K562 (cell line): ENCODE measurements at regions not wholly inside any gene's neighbourhood (a gene's known extent, or its start where the extent isn't known, plus 50 kb on each side); places are given as distances from the start of the nearest gene placed in this dataset.
A peak's percentile ranks its signal among the peaks of the same experiment; 100 is the strongest.

Experiments
- ATAC-seq: fragments of 200-7000 bp; cut with Tn5 transposase; 3 replicates; pipeline ENCODE4 v1.9.1; 2020; ENCODE audit warnings: moderate library complexity
- BruUV-seq: library from RNA; stranded (reverse); fragments of 400-500 nt; replicated peaks from 2 replicates; lab custom pipeline; 2021; lab: Mats Ljungman, UMichigan
- CTCF ChIA-PET: fragments of 300-600 bp; formaldehyde crosslinking; extraction: SDS; loops from one replicate; lab custom pipeline; 2021; ENCODE audit warnings: low intra/inter-chr PET ratio; lab: Yijun Ruan, JAX
- POLR2A ChIA-PET: fragments of 300-600, 350-650 bp; sonication (Branson Sonifier 250); formaldehyde crosslinking; extraction: SDS; loops from one replicate; lab custom pipeline; 2021; ENCODE audit warnings: antibody characterized with exemption, inconsistent platforms; lab: Yijun Ruan, JAX
- DNase-seq, 4 experiments: peaks; one replicate each; pipeline versions ENCODE4 v3.0.0 to v3.0.0-alpha.2; 2011 to 2018; ENCODE audit warnings: low spot score in 3 of 4, mixed read lengths in 3 of 4; ENCODE audit errors: extremely low read depth in 1 of 4
- FAIRE-seq: peaks from 2 replicates; lab custom pipeline; 2011; peaks lifted over from hg19 to GRCh38; lab: Jason Lieb, UNC
- H2AFZ ChIP-seq: 2 replicates; pipeline ENCODE4 v1.6.0; 2011; ENCODE audit warnings: low read depth, low read length, control low read depth, inconsistent platforms
- H3K27ac ChIP-seq: fragments of 200-600 bp; 3 replicates; pipeline ENCODE4 v1.8.0; 2011; ENCODE audit warnings: low read depth, mild to moderate bottlenecking, control low read depth, inconsistent platforms, low read length, moderate library complexity, mixed read lengths; ENCODE audit errors: extremely low read depth
- H3K27me3 ChIP-seq, 2 experiments: fragments of 300-600 bp in 1 of 2; 2 replicates in 1 of 2; 3 replicates in 1 of 2; pipeline versions ENCODE4 v1.6.0 to v1.8.0; 2011; ENCODE audit warnings: inconsistent platforms in 2 of 2, low read length in 2 of 2, mild to moderate bottlenecking in 1 of 2, mixed read lengths in 1 of 2, moderate library complexity in 1 of 2; ENCODE audit not compliant: control insufficient read depth in 2 of 2, insufficient read depth in 2 of 2
- H3K36me3 ChIP-seq: fragments of 300-600 bp; 3 replicates; pipeline ENCODE4 v1.8.0; 2011; ENCODE audit warnings: mild to moderate bottlenecking, low read length, inconsistent platforms; ENCODE audit not compliant: control insufficient read depth, insufficient read depth
- H3K4me1 ChIP-seq, 2 experiments: fragments of 200-600 bp in 1 of 2; replicated peaks in 1 of 2; 2 replicates in 1 of 2; 3 replicates in 1 of 2; pipeline versions ENCODE4 v1.5.1 to v1.8.0; 2011; ENCODE audit warnings: inconsistent platforms in 2 of 2, low read length in 2 of 2, mild to moderate bottlenecking in 1 of 2, mixed read lengths in 1 of 2, moderate library complexity in 1 of 2; ENCODE audit not compliant: control insufficient read depth in 2 of 2, insufficient read depth in 2 of 2
- H3K4me2 ChIP-seq: 2 replicates; pipeline ENCODE4 v1.6.1; 2011; ENCODE audit warnings: low read length, control low read depth, inconsistent platforms, mixed read lengths; ENCODE audit not compliant: insufficient read depth
- H3K4me3 ChIP-seq: fragments of 200-600 bp; sonication (generic), shearing (Covaris generic); 2 replicates; pipeline ENCODE4 v1.5.1; 2016; ENCODE audit warnings: control low read depth, inconsistent platforms
- H3K79me2 ChIP-seq: fragments of 200-600 bp; 3 replicates; pipeline ENCODE4 v1.8.0; 2011; ENCODE audit warnings: low read length, inconsistent platforms; ENCODE audit not compliant: control insufficient read depth, insufficient read depth
- H3K9ac ChIP-seq, 2 experiments: 2 replicates each; pipeline versions ENCODE4 v1.6.0 to v1.6.1; 2011; ENCODE audit warnings: low read depth in 2 of 2, low read length in 2 of 2, control low read depth in 1 of 2, inconsistent platforms in 1 of 2, mild to moderate bottlenecking in 1 of 2, mixed read lengths in 1 of 2; ENCODE audit not compliant: insufficient read depth in 1 of 2
- H3K9me1 ChIP-seq: one replicate; pipeline ENCODE4 v1.6.0; 2011; ENCODE audit warnings: inconsistent platforms, mild to moderate bottlenecking, low read length, moderate library complexity; ENCODE audit not compliant: control insufficient read depth, insufficient read depth
- H3K9me3 ChIP-seq: replicated peaks from 2 replicates; pipeline ENCODE4 v1.5.1; 2011; ENCODE audit warnings: low read depth, low read length, inconsistent platforms; ENCODE audit not compliant: control insufficient read depth, insufficient read depth
- H4K20me1 ChIP-seq: replicated peaks from 2 replicates; pipeline ENCODE4 v1.6.1; 2011; ENCODE audit warnings: low read length, inconsistent platforms, mixed read lengths; ENCODE audit not compliant: control insufficient read depth, insufficient read depth
- BDP1 ChIP-seq: IDR thresholded peaks from 3 replicates; pipeline ENCODE4 v1.6.1; 2011; ENCODE audit not compliant: insufficient read length, insufficient read depth
- SPI1 ChIP-seq: IDR thresholded peaks from 2 replicates; pipeline ENCODE4 v1.6.1; 2011; ENCODE audit warnings: low read depth, low read length, control low read depth, borderline replicate concordance
- WGBS: fragments of 100-300 bp; shearing (Covaris generic); methylation state at CpG from one replicate; pipeline ENCODE4 v1.1.6; 2016; ENCODE audit warnings: low coverage, mixed read lengths; ENCODE audit not compliant: insufficient coverage; ENCODE audit errors: missing lambda C conversion rate; 5-methylcytosine and 5-hydroxymethylcytosine counted together
- in situ Hi-C: fragments of 300-500 bp; cut with MboI; formaldehyde crosslinking; loops from 4 replicates; pipeline ENCODE4 v1.15.0; 2018; ENCODE audit warnings: inconsistent platforms, mixed read lengths
- intact Hi-C: fragments of 100-400 bp; cut with micrococcal nuclease; formaldehyde crosslinking; loops from 2 replicates; pipeline ENCODE4 v1.14.2; 2022
- TF ChIP-seq, protein P1 (sequence below), 2 experiments: fragments of 450-650 bp; IDR thresholded peaks; 2 replicates each; pipeline ENCODE4 v1.6.1; 2016; ENCODE audit warnings: mild to moderate bottlenecking in 2 of 2, borderline replicate concordance in 1 of 2, low read depth in 1 of 2, moderate library complexity in 1 of 2

DNA sequence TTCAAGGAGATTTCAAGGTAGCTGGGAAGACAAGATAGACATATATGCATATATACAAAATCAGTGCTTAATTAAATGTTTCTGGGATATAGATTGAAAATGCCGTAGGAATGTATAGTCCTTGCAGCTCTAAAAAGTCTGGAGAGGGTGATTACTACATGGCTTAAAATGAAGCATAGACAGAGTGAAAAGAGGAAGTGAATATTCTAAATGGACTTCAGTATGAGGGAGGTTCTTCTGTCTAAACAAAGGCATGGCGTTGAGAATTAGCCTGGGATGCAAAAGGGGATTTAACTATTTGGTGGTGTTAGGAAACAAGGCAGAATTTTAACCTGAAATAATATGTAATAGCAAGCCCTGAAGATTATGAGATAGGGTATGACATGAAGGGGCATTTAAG lies 141.5 kb upstream of the FRMPD4 start:
- Histone ChIP-seq H4K20me1 (no peaks in the 10 kb centered on the region), H3K4me2 (no peak overlapping the region), H2AFZ (no peak overlapping the region), H3K9me3 (no peaks in the 10 kb centered on the region), H3K36me3 (no peaks in the 10 kb centered on the region), H3K9ac (no peak overlapping the region), H3K4me1 (no peaks in the 10 kb centered on the region), H3K4me3 (no peak overlapping the region), H3K9me1 (no peaks in the 10 kb centered on the region), H3K27me3 (no peaks in the 10 kb centered on the region), H3K79me2 (no peaks in the 10 kb centered on the region), H3K27ac (no peak overlapping the region)
- FAIRE-seq (no peak), DNase-seq (no peak), ATAC-seq (no peak)
- TF ChIP-seq SPI1 = peak; percentile 50; the same call in 1 of the 2 replicates
- TF ChIP-seq, protein P1, sequence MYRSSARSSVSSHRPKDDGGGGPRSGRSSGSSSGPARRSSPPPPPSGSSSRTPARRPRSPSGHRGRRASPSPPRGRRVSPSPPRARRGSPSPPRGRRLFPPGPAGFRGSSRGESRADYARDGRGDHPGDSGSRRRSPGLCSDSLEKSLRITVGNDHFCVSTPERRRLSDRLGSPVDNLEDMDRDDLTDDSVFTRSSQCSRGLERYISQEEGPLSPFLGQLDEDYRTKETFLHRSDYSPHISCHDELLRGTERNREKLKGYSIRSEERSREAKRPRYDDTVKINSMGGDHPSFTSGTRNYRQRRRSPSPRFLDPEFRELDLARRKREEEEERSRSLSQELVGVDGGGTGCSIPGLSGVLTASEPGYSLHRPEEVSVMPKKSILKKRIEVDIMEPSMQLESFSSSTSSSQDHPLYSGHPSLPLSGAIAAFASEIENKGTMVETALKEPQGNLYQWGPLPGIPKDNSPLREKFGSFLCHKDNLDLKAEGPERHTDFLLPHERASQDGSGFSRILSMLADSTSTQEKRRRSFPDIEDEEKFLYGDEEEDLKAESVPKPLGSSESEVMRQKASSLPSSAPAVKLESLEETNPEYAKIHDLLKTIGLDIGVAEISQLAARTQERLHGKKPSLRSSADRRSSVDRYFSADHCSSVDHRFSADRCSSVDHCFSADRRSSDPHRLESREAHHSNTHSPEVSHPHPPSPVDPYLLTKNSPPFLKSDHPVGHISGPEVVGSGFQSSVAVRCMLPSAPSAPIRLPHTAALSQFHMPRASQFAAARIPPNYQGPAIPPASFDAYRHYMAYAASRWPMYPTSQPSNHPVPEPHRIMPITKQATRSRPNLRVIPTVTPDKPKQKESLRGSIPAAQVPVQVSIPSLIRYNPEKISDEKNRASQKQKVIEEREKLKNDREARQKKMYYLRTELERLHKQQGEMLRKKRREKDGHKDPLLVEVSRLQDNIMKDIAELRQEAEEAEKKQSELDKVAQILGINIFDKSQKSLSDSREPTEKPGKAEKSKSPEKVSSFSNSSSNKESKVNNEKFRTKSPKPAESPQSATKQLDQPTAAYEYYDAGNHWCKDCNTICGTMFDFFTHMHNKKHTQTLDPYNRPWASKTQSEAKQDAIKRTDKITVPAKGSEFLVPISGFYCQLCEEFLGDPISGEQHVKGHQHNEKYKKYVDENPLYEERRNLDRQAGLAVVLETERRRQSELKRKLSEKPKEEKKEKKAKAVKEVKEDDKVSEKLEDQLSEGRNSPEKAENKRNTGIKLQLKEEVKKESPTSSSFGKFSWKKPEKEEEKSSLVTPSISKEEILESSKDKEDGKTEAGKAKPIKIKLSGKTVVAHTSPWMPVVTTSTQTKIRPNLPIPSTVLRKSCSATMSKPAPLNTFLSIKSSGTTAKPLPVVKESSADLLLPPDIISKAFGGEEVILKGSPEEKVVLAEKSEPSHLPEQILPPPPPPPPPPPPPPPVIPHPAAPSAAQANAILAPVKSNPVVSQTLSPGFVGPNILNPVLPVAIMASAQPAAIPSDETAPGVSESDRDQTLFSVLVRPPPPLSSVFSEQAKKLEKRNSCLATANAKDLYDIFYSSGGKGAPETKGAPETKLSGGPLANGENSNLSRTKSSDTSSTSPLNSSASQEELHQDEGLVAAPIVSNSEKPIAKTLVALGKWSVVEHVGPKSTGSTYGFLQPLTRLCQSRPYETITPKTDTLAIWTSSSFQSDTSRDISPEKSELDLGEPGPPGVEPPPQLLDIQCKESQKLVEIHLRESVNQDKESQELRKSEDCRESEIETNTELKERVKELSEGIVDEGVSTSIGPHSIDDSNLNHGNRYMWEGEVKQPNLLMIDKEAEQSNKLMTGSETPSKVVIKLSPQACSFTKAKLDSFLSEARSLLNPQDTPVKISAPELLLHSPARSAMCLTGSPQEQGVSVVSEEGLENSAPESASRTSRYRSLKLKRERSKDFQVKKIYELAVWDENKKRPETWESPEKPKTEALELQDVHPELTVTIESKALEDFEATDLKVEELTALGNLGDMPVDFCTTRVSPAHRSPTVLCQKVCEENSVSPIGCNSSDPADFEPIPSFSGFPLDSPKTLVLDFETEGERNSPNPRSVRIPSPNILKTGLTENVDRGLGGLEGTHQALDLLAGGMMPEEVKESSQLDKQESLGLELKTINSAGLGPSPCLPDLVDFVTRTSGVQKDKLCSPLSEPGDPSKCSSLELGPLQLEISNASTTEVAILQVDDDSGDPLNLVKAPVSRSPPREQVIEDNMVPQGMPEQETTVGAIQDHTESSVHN (IDR thresholded peaks at IDR 0.05; ENCODE audit: borderline replicate concordance in 1 of 2, low read depth in 1 of 2) = no peak
- TF ChIP-seq BDP1 = no peak
- ChIA-PET POLR2A (no interaction called here), CTCF (no interaction called here)
- BruUV-seq = no TSS peak
- intact Hi-C loops (no loop called here), in situ Hi-C loops (no loop called here)
- 0% methylated on average over 2 of the region's 2 CpGs for WGBS
